ENCODE measurements at regions not wholly inside any gene's neighbourhood (a gene's known extent, or its start where the extent isn't known, plus 50 kb on each side); places are given as distances from the start of the nearest gene placed in this dataset.

GRCh38 chr20:61146023-61146422, 106.0 kb upstream of the CDH4 start:
- no peaks in the 10 kb centered on the region for H3K9me3 ChIP-seq (ENCODE audit: control insufficient read depth, insufficient read depth, low read length)
- no peaks in the 10 kb centered on the region for H3K4me1 ChIP-seq (ENCODE audit: control insufficient read depth, insufficient read depth, low read length)
- H3K36me3 ChIP-seq (ENCODE audit: control insufficient read depth, insufficient read depth, low read length), result no peaks in the 10 kb centered on the region
- H3K4me3 ChIP-seq (ENCODE audit: low read length), result no peak overlapping the region
- H3K27ac ChIP-seq (ENCODE audit: low read length), result no peak overlapping the region
- no peaks in the 10 kb centered on the region; the same call in 1 of the 2 replicates for H3K27me3 ChIP-seq (ENCODE audit: control insufficient read depth, insufficient read depth, low read length)
- no CpG with 5 or more reads among the region's 4 CpGs for WGBS (ENCODE audit: insufficient coverage, insufficient read length)
- DNase-seq (ENCODE audit: low read depth, low spot score), result no peak

DNA sequence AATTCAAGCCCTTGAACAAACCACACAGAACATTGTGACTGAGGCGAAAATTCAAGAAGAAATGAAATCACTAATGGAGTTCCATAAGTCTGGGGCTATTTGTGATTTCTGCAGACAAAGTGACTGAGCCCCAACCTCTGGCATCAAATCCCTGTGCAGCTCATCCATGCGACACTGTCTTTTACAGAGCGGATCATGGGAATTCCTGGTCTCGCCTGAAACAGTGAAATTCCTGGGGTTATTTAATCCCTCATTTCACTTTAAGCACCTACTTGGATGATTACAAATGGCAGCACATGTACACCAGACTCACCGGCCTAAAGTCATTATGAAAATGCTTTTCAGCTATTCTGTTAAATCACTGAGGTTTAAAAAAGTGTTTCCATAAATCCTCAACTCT, 102.4 kb upstream of the CDH4 start:
- Histone ChIP-seq H3K27ac (ENCODE audit: low read length) (no peak overlapping the region), H3K27me3 (ENCODE audit: control insufficient read depth, insufficient read depth, low read length) (no peaks in the 10 kb centered on the region), H3K36me3 (ENCODE audit: control insufficient read depth, insufficient read depth, low read length) (no peaks in the 10 kb centered on the region), H3K4me1 (ENCODE audit: control insufficient read depth, insufficient read depth, low read length) (no peaks in the 10 kb centered on the region), H3K4me3 (ENCODE audit: low read length) (no peak overlapping the region), H3K9me3 (ENCODE audit: control insufficient read depth, insufficient read depth, low read length) (no peaks in the 10 kb centered on the region)
- no peak for DNase-seq (ENCODE audit: low read depth, low spot score)
- whole genome bisulfite sequencing (ENCODE audit: insufficient coverage, insufficient read length), result no CpG with 5 or more reads among the region's 5 CpGs

DNA sequence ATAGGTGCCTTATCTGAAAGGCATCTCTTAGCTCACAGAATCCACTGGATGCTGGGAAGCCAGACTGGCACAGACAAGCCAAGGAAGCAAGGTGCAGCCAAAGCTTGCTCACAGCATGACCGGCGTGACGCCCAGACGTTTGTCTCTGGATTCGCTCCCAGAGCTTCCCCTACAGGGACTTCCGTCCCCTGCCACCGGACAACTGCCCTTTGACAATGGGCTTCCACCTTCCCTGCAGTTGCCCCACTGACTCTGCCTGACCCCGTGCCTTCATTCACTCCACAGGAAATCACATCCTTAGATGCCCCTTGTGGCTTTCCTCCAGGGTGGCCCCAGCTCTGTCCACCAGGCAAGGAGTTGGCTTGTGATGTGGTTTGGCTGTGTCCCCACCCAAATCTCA, 94.8 kb upstream of the CDH4 start:
- Histone ChIP-seq H3K36me3 (ENCODE audit: control insufficient read depth, insufficient read depth, low read length) (no peaks in the 10 kb centered on the region), H3K4me1 (ENCODE audit: control insufficient read depth, insufficient read depth, low read length) (no peaks in the 10 kb centered on the region), H3K27ac (ENCODE audit: low read length) (no peak overlapping the region), H3K9me3 (ENCODE audit: control insufficient read depth, insufficient read depth, low read length) (no peaks in the 10 kb centered on the region), H3K27me3 (ENCODE audit: control insufficient read depth, insufficient read depth, low read length) (no peaks in the 10 kb centered on the region), H3K4me3 (ENCODE audit: low read length) (no peak overlapping the region)
- no CpG with 5 or more reads among the region's 8 CpGs for WGBS (ENCODE audit: insufficient coverage, insufficient read length)
- no peak for DNase-seq (ENCODE audit: low read depth, low spot score)

DNA sequence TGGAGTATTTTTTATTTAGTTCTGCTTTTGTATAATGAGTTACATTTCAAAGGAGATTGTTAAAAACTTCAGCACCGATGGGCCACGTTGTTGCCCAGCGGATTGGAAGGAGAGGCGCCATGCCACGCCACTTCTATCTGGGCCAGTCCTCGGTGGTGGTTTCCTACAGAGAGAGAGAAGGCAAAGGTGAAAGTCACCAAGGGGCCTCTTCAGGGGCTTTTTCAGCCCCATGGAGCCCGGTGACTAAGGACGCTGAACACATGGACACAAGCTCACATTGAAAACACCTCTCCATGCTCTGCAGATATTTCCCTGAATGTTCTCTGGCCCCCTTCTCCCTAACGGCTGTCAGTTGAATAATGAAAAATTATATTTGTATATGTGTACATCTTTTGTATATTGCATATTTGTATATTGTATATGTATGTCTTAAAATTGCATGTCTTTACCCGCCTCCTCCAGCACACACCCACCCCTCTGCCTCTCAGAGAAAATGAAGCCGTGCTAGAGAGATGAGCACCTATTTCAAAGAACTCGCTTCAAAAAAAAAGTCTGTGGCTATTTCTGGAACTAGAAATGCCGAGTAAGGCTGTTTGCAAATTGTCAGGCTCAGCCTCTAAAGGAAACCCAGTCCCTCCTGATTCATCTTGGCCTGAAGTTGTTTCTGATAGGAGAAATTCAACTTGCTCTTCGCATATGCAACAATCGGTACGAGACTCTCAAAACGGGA, 91.9 kb upstream of the CDH4 start:
- DNase-seq (ENCODE audit: low read depth, low spot score), result no peak
- Histone ChIP-seq H3K4me3 (ENCODE audit: low read length) (no peak overlapping the region), H3K27me3 (ENCODE audit: control insufficient read depth, insufficient read depth, low read length) (no peaks in the 10 kb centered on the region), H3K4me1 (ENCODE audit: control insufficient read depth, insufficient read depth, low read length) (no peaks in the 10 kb centered on the region), H3K36me3 (ENCODE audit: control insufficient read depth, insufficient read depth, low read length) (no peaks in the 10 kb centered on the region), H3K9me3 (ENCODE audit: control insufficient read depth, insufficient read depth, low read length) (no peaks in the 10 kb centered on the region), H3K27ac (ENCODE audit: low read length) (no peak overlapping the region)
- WGBS (ENCODE audit: insufficient coverage, insufficient read length), result no CpG with 5 or more reads among the region's 17 CpGs

- H3K9me3 ChIP-seq (ENCODE audit: control insufficient read depth, insufficient read depth, low read length), result no peaks in the 10 kb centered on the region
- H3K27ac ChIP-seq (ENCODE audit: low read length), result no peak overlapping the region
- H3K36me3 ChIP-seq (ENCODE audit: control insufficient read depth, insufficient read depth, low read length), result no peaks in the 10 kb centered on the region
- H3K27me3 ChIP-seq (ENCODE audit: control insufficient read depth, insufficient read depth, low read length), result no peaks in the 10 kb centered on the region
- H3K4me3 ChIP-seq (ENCODE audit: low read length), result no peak overlapping the region
- no CpG with 5 or more reads among the region's 8 CpGs for WGBS (ENCODE audit: insufficient coverage, insufficient read length)
- H3K4me1 ChIP-seq (ENCODE audit: control insufficient read depth, insufficient read depth, low read length), result no peaks in the 10 kb centered on the region
- DNase-seq (ENCODE audit: low read depth, low spot score), result no peak
Measured at GRCh38 chr20:61161726-61162390, 90.2 kb upstream of the CDH4 start.

DNA sequence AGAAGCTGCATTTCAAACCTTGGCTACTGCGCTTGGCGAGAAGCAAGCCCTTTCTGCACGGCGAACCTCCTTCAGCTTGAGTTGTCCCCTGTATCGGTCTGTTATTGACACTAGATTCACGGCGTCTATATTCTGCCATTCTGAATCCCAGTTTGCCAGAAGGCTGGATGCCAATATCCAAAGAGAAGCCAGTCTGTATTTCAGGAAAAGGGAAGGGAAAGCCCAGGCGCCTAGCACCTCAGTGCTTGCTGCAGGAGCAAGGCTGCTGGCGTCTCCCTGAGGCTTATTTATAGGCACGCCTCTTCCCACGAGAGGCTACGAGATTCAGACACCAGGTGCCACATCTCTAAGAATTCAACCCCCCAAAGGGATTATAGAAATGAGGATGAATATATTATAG, 89.6 kb upstream of the CDH4 start:
- Histone ChIP-seq H3K4me3 (ENCODE audit: low read length) (no peak overlapping the region), H3K4me1 (ENCODE audit: control insufficient read depth, insufficient read depth, low read length) (no peaks in the 10 kb centered on the region), H3K27ac (ENCODE audit: low read length) (no peak overlapping the region), H3K27me3 (ENCODE audit: control insufficient read depth, insufficient read depth, low read length) (no peaks in the 10 kb centered on the region), H3K36me3 (ENCODE audit: control insufficient read depth, insufficient read depth, low read length) (no peaks in the 10 kb centered on the region), H3K9me3 (ENCODE audit: control insufficient read depth, insufficient read depth, low read length) (no peaks in the 10 kb centered on the region)
- WGBS (ENCODE audit: insufficient coverage, insufficient read length), result no CpG with 5 or more reads among the region's 12 CpGs
- no peak for DNase-seq (ENCODE audit: low read depth, low spot score)

GRCh38 chr20:61163031-61163430, 89.0 kb upstream of the CDH4 start:
- Histone ChIP-seq H3K27me3 (ENCODE audit: control insufficient read depth, insufficient read depth, low read length) (no peaks in the 10 kb centered on the region), H3K4me3 (ENCODE audit: low read length) (no peak overlapping the region), H3K27ac (ENCODE audit: low read length) (no peak overlapping the region), H3K36me3 (ENCODE audit: control insufficient read depth, insufficient read depth, low read length) (no peaks in the 10 kb centered on the region), H3K9me3 (ENCODE audit: control insufficient read depth, insufficient read depth, low read length) (no peaks in the 10 kb centered on the region), H3K4me1 (ENCODE audit: control insufficient read depth, insufficient read depth, low read length) (no peaks in the 10 kb centered on the region)
- no CpG with 5 or more reads among the region's 7 CpGs for WGBS (ENCODE audit: insufficient coverage, insufficient read length)
- DNase-seq (ENCODE audit: low read depth, low spot score), result no peak

DNA sequence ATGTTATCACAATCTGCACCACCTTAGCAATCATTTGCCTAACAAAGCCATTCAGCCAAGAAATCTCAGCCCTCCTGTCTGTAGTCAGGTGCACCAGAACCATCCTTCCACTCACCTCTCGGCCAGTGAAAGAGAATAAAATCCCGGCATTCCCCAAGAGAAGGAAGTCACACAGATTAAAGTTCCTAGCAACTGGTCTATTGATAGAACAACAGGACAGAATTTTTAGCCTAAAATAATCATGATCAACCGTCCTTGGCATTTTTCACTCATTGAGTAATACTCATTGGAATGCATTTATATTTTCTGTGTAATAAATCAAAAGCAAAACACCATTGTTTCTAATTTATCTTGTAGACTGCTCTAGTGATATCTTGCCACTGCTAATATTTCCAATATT, 85.7 kb upstream of the CDH4 start:
- Histone ChIP-seq H3K4me1 (ENCODE audit: control insufficient read depth, insufficient read depth, low read length) (peaks cover 2% of the 10 kb centered on the region), H3K9me3 (ENCODE audit: control insufficient read depth, insufficient read depth, low read length) (no peaks in the 10 kb centered on the region), H3K4me3 (ENCODE audit: low read length) (no peak overlapping the region), H3K27ac (ENCODE audit: low read length) (no peak overlapping the region), H3K27me3 (ENCODE audit: control insufficient read depth, insufficient read depth, low read length) (no peaks in the 10 kb centered on the region), H3K36me3 (ENCODE audit: control insufficient read depth, insufficient read depth, low read length) (no peaks in the 10 kb centered on the region)
- no peak for DNase-seq (ENCODE audit: low read depth, low spot score)
- no CpG with 5 or more reads among the region's 3 CpGs for WGBS (ENCODE audit: insufficient coverage, insufficient read length)

DNA sequence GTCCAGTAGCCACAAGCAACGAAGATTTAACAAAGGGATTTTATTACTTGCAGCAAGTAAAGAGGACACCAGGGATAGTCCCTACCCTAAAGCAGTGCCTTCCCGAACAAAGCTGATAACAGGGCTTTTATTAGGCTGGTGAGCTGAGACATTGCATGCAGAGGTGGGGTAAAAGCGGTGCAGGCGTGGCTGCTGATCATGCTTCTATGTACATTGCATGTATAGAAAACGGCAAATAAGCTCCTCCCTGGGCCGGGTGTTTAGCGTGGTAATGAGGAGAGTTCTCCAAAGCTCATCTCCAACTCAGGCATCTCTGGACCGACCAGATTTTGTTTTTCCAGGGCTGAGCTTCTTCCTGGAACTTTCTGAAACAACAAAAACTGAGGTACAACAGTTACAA, 83.5 kb upstream of the CDH4 start:
- WGBS (ENCODE audit: insufficient coverage, insufficient read length), result no CpG with 5 or more reads among the region's 8 CpGs
- no peak overlapping the region for H3K27ac ChIP-seq (ENCODE audit: low read length)
- DNase-seq (ENCODE audit: low read depth, low spot score), result no peak
- no peak overlapping the region for H3K4me3 ChIP-seq (ENCODE audit: low read length)
- H3K4me1 ChIP-seq (ENCODE audit: control insufficient read depth, insufficient read depth, low read length), result peaks cover 2% of the 10 kb centered on the region
- no peaks in the 10 kb centered on the region for H3K9me3 ChIP-seq (ENCODE audit: control insufficient read depth, insufficient read depth, low read length)
- no peaks in the 10 kb centered on the region for H3K36me3 ChIP-seq (ENCODE audit: control insufficient read depth, insufficient read depth, low read length)
- H3K27me3 ChIP-seq (ENCODE audit: control insufficient read depth, insufficient read depth, low read length), result no peaks in the 10 kb centered on the region

DNA sequence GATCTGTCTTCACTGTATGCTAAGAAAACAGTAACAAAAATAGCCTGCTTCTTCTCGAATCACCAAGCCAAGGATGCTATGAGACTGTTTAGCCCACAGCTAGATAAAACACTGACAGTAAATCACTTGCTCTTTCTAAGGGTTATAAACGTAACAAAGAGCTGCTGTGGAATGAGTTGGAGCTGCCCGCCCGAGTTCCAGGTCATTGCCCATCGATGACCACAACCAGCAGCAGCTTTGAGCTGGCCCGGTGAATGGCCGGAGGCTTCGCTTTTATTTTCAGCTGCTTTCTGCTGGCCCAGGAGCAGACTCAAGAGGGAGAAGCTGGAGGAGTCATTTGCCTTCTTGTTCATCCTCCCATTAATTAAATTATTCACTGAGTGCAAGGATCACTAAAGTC, 82.2 kb upstream of the CDH4 start:
- no CpG with 5 or more reads among the region's 8 CpGs for WGBS (ENCODE audit: insufficient coverage, insufficient read length)
- Histone ChIP-seq H3K27me3 (ENCODE audit: control insufficient read depth, insufficient read depth, low read length) (no peaks in the 10 kb centered on the region), H3K27ac (ENCODE audit: low read length) (no peak overlapping the region), H3K4me1 (ENCODE audit: control insufficient read depth, insufficient read depth, low read length) (peaks cover 2% of the 10 kb centered on the region), H3K4me3 (ENCODE audit: low read length) (no peak overlapping the region), H3K9me3 (ENCODE audit: control insufficient read depth, insufficient read depth, low read length) (no peaks in the 10 kb centered on the region), H3K36me3 (ENCODE audit: control insufficient read depth, insufficient read depth, low read length) (no peaks in the 10 kb centered on the region)
- no peak for DNase-seq (ENCODE audit: low read depth, low spot score)
